H7 (cell line): ENCODE measurements at regions not wholly inside any gene's neighbourhood (a gene's known extent, or its start where the extent isn't known, plus 50 kb on each side); places are given as distances from the start of the nearest gene placed in this dataset.
"Not testable (repeated sequence)": the region's sequence is repeated elsewhere in the genome, so short reads cannot be mapped to it uniquely, and the experiment has no call there.

ENCODE experiments used
- DNase-seq: peaks from one replicate; pipeline ENCODE4 v3.0.0; 2012
- H3K27me3 ChIP-seq: 2 replicates; pipeline ENCODE4 v1.6.0; 2011; ENCODE audit warnings: mild to moderate bottlenecking, low read length; ENCODE audit not compliant: control insufficient read depth, insufficient read depth
- H3K36me3 ChIP-seq: replicated peaks from 2 replicates; pipeline ENCODE4 v1.5.1; 2011; ENCODE audit warnings: low read length; ENCODE audit not compliant: control insufficient read depth, insufficient read depth
- H3K4me3 ChIP-seq: 2 replicates; pipeline ENCODE4 v1.5.1; 2011; ENCODE audit warnings: low read depth, mild to moderate bottlenecking, control low read depth, low read length, moderate library complexity; ENCODE audit not compliant: insufficient read depth

GRCh38 chr5:109990723-109991359 lies 301.1 kb downstream of the MAN2A1 start:
- no peak overlapping the region for H3K4me3 ChIP-seq
- no peaks in the 10 kb centered on the region for H3K27me3 ChIP-seq
- DNase-seq: no peak
- H3K36me3 ChIP-seq: no peaks in the 10 kb centered on the region

- DNase-seq: no peak
- Histone ChIP-seq H3K36me3 (no peaks in the 10 kb centered on the region), H3K4me3 (no peak overlapping the region), H3K27me3 (no peaks in the 10 kb centered on the region)
Observed at GRCh38 chr5:109992264-109992915, 302.7 kb downstream of the MAN2A1 start.

GRCh38 chr5:109994135-109994534 lies 304.4 kb downstream of the MAN2A1 start:
- no peaks in the 10 kb centered on the region for H3K27me3 ChIP-seq
- no peak overlapping the region for H3K4me3 ChIP-seq
- no peaks in the 10 kb centered on the region for H3K36me3 ChIP-seq
- no peak for DNase-seq

GRCh38 chr5:109996246-109996645 lies 306.5 kb downstream of the MAN2A1 start:
- Histone ChIP-seq H3K4me3 (no peak overlapping the region), H3K27me3 (no peaks in the 10 kb centered on the region), H3K36me3 (no peaks in the 10 kb centered on the region)
- DNase-seq: no peak

GRCh38 chr5:109997161-109997560 lies 307.4 kb downstream of the MAN2A1 start:
- Histone ChIP-seq H3K27me3 (no peaks in the 10 kb centered on the region), H3K36me3 (no peaks in the 10 kb centered on the region), H3K4me3 (no peak overlapping the region)
- DNase-seq: no peak

- H3K4me3 ChIP-seq: no peak overlapping the region
- H3K36me3 ChIP-seq: no peaks in the 10 kb centered on the region
- DNase-seq: no peak
- no peaks in the 10 kb centered on the region for H3K27me3 ChIP-seq
Observed at GRCh38 chr5:109998208-109998607, 308.5 kb downstream of the MAN2A1 start.

- Histone ChIP-seq H3K27me3 (no peaks in the 10 kb centered on the region), H3K36me3 (no peaks in the 10 kb centered on the region), H3K4me3 (no peak overlapping the region)
- no peak for DNase-seq
Observed at GRCh38 chr5:109998726-109999125, 309.0 kb downstream of the MAN2A1 start.

- no peaks in the 10 kb centered on the region for H3K27me3 ChIP-seq
- DNase-seq: no peak
- no peaks in the 10 kb centered on the region for H3K36me3 ChIP-seq
- no peak overlapping the region for H3K4me3 ChIP-seq
Observed at GRCh38 chr5:110001648-110002047, 311.9 kb downstream of the MAN2A1 start.

- H3K4me3 ChIP-seq: no peak overlapping the region
- no peaks in the 10 kb centered on the region for H3K27me3 ChIP-seq
- DNase-seq: no peak
- no peaks in the 10 kb centered on the region for H3K36me3 ChIP-seq
Observed at GRCh38 chr5:110002652-110003051, 312.9 kb downstream of the MAN2A1 start.

- not testable (repeated sequence) for DNase-seq, H3K27me3 ChIP-seq, H3K36me3 ChIP-seq, H3K4me3 ChIP-seq
Observed at GRCh38 chr5:110005907-110006562, 316.3 kb downstream of the MAN2A1 start.

- no peak for DNase-seq
- Histone ChIP-seq H3K36me3 (no peaks in the 10 kb centered on the region), H3K4me3 (no peak overlapping the region), H3K27me3 (no peaks in the 10 kb centered on the region)
Observed at GRCh38 chr5:110007101-110007500, 317.4 kb downstream of the MAN2A1 start.

- no peak for DNase-seq
- no peak overlapping the region for H3K4me3 ChIP-seq
Observed at GRCh38 chr5:110008131-110008530, 318.4 kb downstream of the MAN2A1 start.

GRCh38 chr5:110012145-110012544 lies 322.4 kb downstream of the MAN2A1 start:
- Histone ChIP-seq H3K4me3 (no peak overlapping the region), H3K27me3 (no peaks in the 10 kb centered on the region), H3K36me3 (no peaks in the 10 kb centered on the region)
- no peak for DNase-seq

More at GRCh38 chr5:110008131-110008530, 318.4 kb downstream of the MAN2A1 start:
- no peaks in the 10 kb centered on the region for H3K36me3 ChIP-seq
- no peaks in the 10 kb centered on the region for H3K27me3 ChIP-seq

GRCh38 chr5:110013017-110013416 lies 323.3 kb downstream of the MAN2A1 start:
- no peak overlapping the region for H3K4me3 ChIP-seq
- no peaks in the 10 kb centered on the region for H3K36me3 ChIP-seq
- no peaks in the 10 kb centered on the region for H3K27me3 ChIP-seq
- no peak for DNase-seq

- no peaks in the 10 kb centered on the region for H3K27me3 ChIP-seq
- no peak overlapping the region for H3K4me3 ChIP-seq
- no peak for DNase-seq
- H3K36me3 ChIP-seq: no peaks in the 10 kb centered on the region
Observed at GRCh38 chr5:110017854-110018253, 328.1 kb downstream of the MAN2A1 start.
